Endothelial cell of umbilical vein (primary cell): ENCODE measurements at regions not wholly inside any gene's neighbourhood (a gene's known extent, or its start where the extent isn't known, plus 50 kb on each side); places are given as distances from the start of the nearest gene placed in this dataset.

Experiments used
- BruUV-seq: library from RNA; stranded (reverse); fragments of 400-500 nt; replicated peaks from 2 replicates; lab custom pipeline; 2021; lab: Mats Ljungman, UMichigan
- CTCF ChIA-PET: fragments of 300-600, 350-600 bp; sonication (Branson Sonifier 250); formaldehyde crosslinking; loops from one replicate; lab custom pipeline; 2021; ENCODE audit warnings: antibody characterized with exemption, inconsistent platforms; lab: Charles Lee
- POLR2A ChIA-PET: fragments of 300-600, 350-600 bp; sonication (Branson Sonifier 250); formaldehyde crosslinking; loops from one replicate; lab custom pipeline; 2021; ENCODE audit warnings: antibody characterized with exemption, inconsistent platforms; lab: Charles Lee
- DNase-seq: peaks from one replicate; pipeline ENCODE4 v3.0.0-alpha.2; 2011; ENCODE audit warnings: low read depth, low spot score
- FAIRE-seq: peaks from 2 replicates; lab custom pipeline; 2011; peaks lifted over from hg19 to GRCh38; lab: Jason Lieb, UNC
- H2AFZ ChIP-seq: 2 replicates; pipeline ENCODE4 v1.6.0; 2012; ENCODE audit warnings: low read depth, low read length, control low read depth, inconsistent platforms
- H3K27ac ChIP-seq: 2 replicates; pipeline ENCODE4 v1.5.1; 2011; ENCODE audit warnings: low read depth, mild to moderate bottlenecking, control low read depth, low read length, moderate library complexity; ENCODE audit not compliant: insufficient read depth
- H3K27me3 ChIP-seq, 2 experiments: 2 replicates each; pipeline versions ENCODE4 v1.6.0 to v1.6.1; 2011; ENCODE audit warnings: low read length in 2 of 2, mixed read lengths in 1 of 2; ENCODE audit not compliant: control insufficient read depth in 2 of 2, insufficient read depth in 2 of 2
- H3K36me3 ChIP-seq, 2 experiments: 2 replicates in 1 of 2; 3 replicates in 1 of 2; pipeline ENCODE4 v1.5.1; 2011; ENCODE audit warnings: low read length in 2 of 2, mild to moderate bottlenecking in 1 of 2, moderate library complexity in 1 of 2; ENCODE audit not compliant: control insufficient read depth in 2 of 2, insufficient read depth in 2 of 2; ENCODE audit errors: extremely low read depth in 1 of 2
- H3K4me1 ChIP-seq: 3 replicates; pipeline ENCODE4 v1.5.1; 2011; ENCODE audit warnings: mild to moderate bottlenecking, low read length; ENCODE audit not compliant: control insufficient read depth, insufficient read depth; ENCODE audit errors: extremely low read depth
- H3K4me2 ChIP-seq: 2 replicates; pipeline ENCODE4 v1.6.1; 2011; ENCODE audit warnings: low read length, control low read depth, mixed read lengths; ENCODE audit not compliant: insufficient read depth
- H3K4me3 ChIP-seq, 3 experiments: fragments of 200-600 bp in 1 of 3; sonication (generic), shearing (Covaris generic) in 1 of 3; replicated peaks in 1 of 3; 2 replicates each; pipeline ENCODE4 v1.5.1; 2011 to 2016; ENCODE audit warnings: control low read depth in 3 of 3, low read length in 3 of 3, mild to moderate bottlenecking in 2 of 3, inconsistent platforms in 1 of 3, low read depth in 1 of 3, moderate library complexity in 1 of 3; ENCODE audit not compliant: insufficient read depth in 1 of 3
- H3K79me2 ChIP-seq: 2 replicates; pipeline ENCODE4 v1.6.0; 2012; ENCODE audit warnings: low read length, inconsistent platforms; ENCODE audit not compliant: control insufficient read depth, insufficient read depth
- H3K9ac ChIP-seq: replicated peaks from 2 replicates; pipeline ENCODE3; 2011; ENCODE audit warnings: low read length, control low read depth; ENCODE audit not compliant: insufficient read depth; ENCODE audit errors: extremely low read depth
- H3K9me1 ChIP-seq: replicated peaks from 3 replicates; pipeline ENCODE4 v1.6.0; 2011; ENCODE audit warnings: mild to moderate bottlenecking, low read length; ENCODE audit not compliant: control insufficient read depth, insufficient read depth; ENCODE audit errors: extremely low read depth
- H3K9me3 ChIP-seq: replicated peaks from 2 replicates; pipeline ENCODE4 v1.5.1; 2012; ENCODE audit warnings: low read length, inconsistent platforms; ENCODE audit not compliant: control insufficient read depth, insufficient read depth
- H4K20me1 ChIP-seq: replicated peaks from 2 replicates; pipeline ENCODE3; 2011; ENCODE audit warnings: mild to moderate bottlenecking, low read length; ENCODE audit not compliant: control insufficient read depth, insufficient read depth; ENCODE audit errors: extremely low read depth
- CTCF ChIP-seq, 2 donors: IDR thresholded peaks; 1 replicate in 1 of 2; 2 replicates in 1 of 2; pipeline ENCODE4 v1.5.1; 2011; ENCODE audit warnings: low read length in 2 of 2, mild to moderate bottlenecking in 2 of 2, moderate library complexity in 2 of 2, control low read depth in 1 of 2, inconsistent platforms in 1 of 2, low read depth in 1 of 2; ENCODE audit not compliant: insufficient read depth in 1 of 2; ENCODE audit errors: extremely low read depth in 1 of 2
- EZH2 ChIP-seq: IDR thresholded peaks from 2 replicates; pipeline ENCODE4 v1.6.1; 2012; ENCODE audit warnings: borderline replicate concordance, low read depth, mild to moderate bottlenecking, moderate library complexity, low read length, inconsistent platforms; ENCODE audit not compliant: severe bottlenecking
- FOS ChIP-seq: IDR thresholded peaks from 2 replicates; pipeline ENCODE4 v1.6.1; 2011; ENCODE audit warnings: mild to moderate bottlenecking, low read length, moderate library complexity, borderline replicate concordance; ENCODE audit not compliant: insufficient read depth
- GATA2 ChIP-seq: IDR thresholded peaks from 2 replicates; pipeline ENCODE4 v1.7.0; 2011; ENCODE audit warnings: low read depth, mild to moderate bottlenecking, moderate library complexity, mixed read lengths, low read length; ENCODE audit not compliant: insufficient read length, insufficient read depth
- JUN ChIP-seq: IDR thresholded peaks from 2 replicates; pipeline ENCODE4 v1.6.1; 2011; ENCODE audit warnings: borderline replicate concordance, low read depth; ENCODE audit not compliant: insufficient read length, insufficient read depth
- MAX ChIP-seq: IDR thresholded peaks from 2 replicates; pipeline ENCODE4 v1.6.1; 2011; ENCODE audit not compliant: insufficient read depth, insufficient read length
- MYC ChIP-seq: IDR thresholded peaks from one replicate; pipeline ENCODE4 v1.6.1; 2011; ENCODE audit warnings: mild to moderate bottlenecking, low read depth, low read length
- POLR2A ChIP-seq: IDR thresholded peaks from 2 replicates; pipeline ENCODE4 v1.6.1; 2012; ENCODE audit warnings: low read depth, mild to moderate bottlenecking, control low read depth, low read length
- POLR2AphosphoS5 ChIP-seq: IDR thresholded peaks from 2 replicates; pipeline ENCODE4 v1.6.1; 2012; ENCODE audit warnings: low read depth, mild to moderate bottlenecking, control low read depth, low read length, moderate library complexity; ENCODE audit not compliant: insufficient read depth
- dilution Hi-C: fragments of 300-500 bp; cut with MboI; formaldehyde crosslinking; loops from one replicate; pipeline ENCODE4 v1.15.0; 2019; ENCODE audit warnings: low sequenced_read_pairs; ENCODE audit not compliant: extremely low pct_ligation_motif_present
- intact Hi-C: fragments of 100-400 bp; cut with micrococcal nuclease; formaldehyde crosslinking; loops from one replicate; pipeline ENCODE4 v1.10.0; 2022

GRCh38 chr15:62541846-62542245 lies 376.8 kb upstream of the C2CD4B start:
- TF ChIP-seq JUN (no peak), GATA2 (no peak), MAX (no peak), FOS (no peak), MYC (no peak), EZH2 (no peak), POLR2AphosphoS5 (no peak), POLR2A (no peak), CTCF (IDR thresholded peaks at IDR 0.05; ENCODE audit: extremely low read depth in 1 of 2, insufficient read depth in 1 of 2, low read depth in 1 of 2, low read length in 2 of 2) (no peak)
- FAIRE-seq (no peak), DNase-seq (no peak)
- no peaks in the 10 kb centered on the region for H4K20me1 ChIP-seq
- intact Hi-C loops, result no loop called here
- no peaks in the 10 kb centered on the region for H3K9me3 ChIP-seq
- ChIA-PET CTCF (no interaction called here), POLR2A (no interaction called here)
- no peaks in the 10 kb centered on the region for H3K4me1 ChIP-seq
- dilution Hi-C loops, result no loop called here
- no peak overlapping the region for H3K4me3 ChIP-seq
- no TSS peak for BruUV-seq
- no peaks in the 10 kb centered on the region for H3K79me2 ChIP-seq
- no peak overlapping the region for H3K4me2 ChIP-seq
- no peak overlapping the region for H2AFZ ChIP-seq
- no peak overlapping the region for H3K9ac ChIP-seq
- peaks cover 0 to 3% of the 10 kb centered on the region in 2 experiments for H3K27me3 ChIP-seq
- H3K9me1 ChIP-seq, result no peaks in the 10 kb centered on the region
- no peak overlapping the region for H3K27ac ChIP-seq
- H3K36me3 ChIP-seq, result no peaks in the 10 kb centered on the region
